ENCODE measurements at regions not wholly inside any gene's neighbourhood (a gene's known extent, or its start where the extent isn't known, plus 50 kb on each side); places are given as distances from the start of the nearest gene placed in this dataset.

- no peak for TF ChIP-seq ZNF101 (CRISPR knock-in tag; IDR thresholded peaks at IDR 0.05; ENCODE audit: borderline replicate concordance, low read depth)
- TF ChIP-seq ZNF362 (CRISPR knock-in tag; IDR thresholded peaks at IDR 0.05; ENCODE audit: borderline replicate concordance) = peak; percentile 74
- TF ChIP-seq, protein P1, sequence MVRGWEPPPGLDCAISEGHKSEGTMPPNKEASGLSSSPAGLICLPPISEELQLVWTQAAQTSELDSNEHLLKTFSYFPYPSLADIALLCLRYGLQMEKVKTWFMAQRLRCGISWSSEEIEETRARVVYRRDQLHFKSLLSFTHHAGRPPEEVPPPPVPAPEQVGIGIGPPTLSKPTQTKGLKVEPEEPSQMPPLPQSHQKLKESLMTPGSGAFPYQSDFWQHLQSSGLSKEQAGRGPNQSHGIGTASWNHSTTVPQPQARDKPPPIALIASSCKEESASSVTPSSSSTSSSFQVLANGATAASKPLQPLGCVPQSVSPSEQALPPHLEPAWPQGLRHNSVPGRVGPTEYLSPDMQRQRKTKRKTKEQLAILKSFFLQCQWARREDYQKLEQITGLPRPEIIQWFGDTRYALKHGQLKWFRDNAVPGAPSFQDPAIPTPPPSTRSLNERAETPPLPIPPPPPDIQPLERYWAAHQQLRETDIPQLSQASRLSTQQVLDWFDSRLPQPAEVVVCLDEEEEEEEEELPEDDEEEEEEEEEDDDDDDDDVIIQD (CRISPR knock-in tag; IDR thresholded peaks at IDR 0.05; ENCODE audit: low read depth) = peak; percentile 94; the same call in 1 of the 2 replicates
- TF ChIP-seq ZBTB44 (CRISPR knock-in tag; IDR thresholded peaks at IDR 0.05) = no peak
- TF ChIP-seq HOXA3 (CRISPR knock-in tag; IDR thresholded peaks at IDR 0.05) = no peak
- TF ChIP-seq ZNF225 (CRISPR knock-in tag; IDR thresholded peaks at IDR 0.05) = no peak
- 0 out of 2 replicates have a peak, but pooled peaks have one; percentile 15 for TF ChIP-seq ATF2 (CRISPR knock-in tag; IDR thresholded peaks at IDR 0.05)
- no peak for TF ChIP-seq MAFG (CRISPR knock-in tag; IDR thresholded peaks at IDR 0.05)
- TF ChIP-seq, protein P2, sequence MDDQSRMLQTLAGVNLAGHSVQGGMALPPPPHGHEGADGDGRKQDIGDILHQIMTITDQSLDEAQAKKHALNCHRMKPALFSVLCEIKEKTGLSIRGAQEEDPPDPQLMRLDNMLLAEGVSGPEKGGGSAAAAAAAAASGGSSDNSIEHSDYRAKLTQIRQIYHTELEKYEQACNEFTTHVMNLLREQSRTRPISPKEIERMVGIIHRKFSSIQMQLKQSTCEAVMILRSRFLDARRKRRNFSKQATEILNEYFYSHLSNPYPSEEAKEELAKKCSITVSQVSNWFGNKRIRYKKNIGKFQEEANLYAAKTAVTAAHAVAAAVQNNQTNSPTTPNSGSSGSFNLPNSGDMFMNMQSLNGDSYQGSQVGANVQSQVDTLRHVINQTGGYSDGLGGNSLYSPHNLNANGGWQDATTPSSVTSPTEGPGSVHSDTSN (CRISPR knock-in tag; IDR thresholded peaks at IDR 0.05; ENCODE audit: borderline replicate concordance) = no peak
- TF ChIP-seq JARID2 (CRISPR knock-in tag; IDR thresholded peaks at IDR 0.05; ENCODE audit: insufficient replicate concordance) = no peak
- TF ChIP-seq SNAPC4 (CRISPR knock-in tag; IDR thresholded peaks at IDR 0.05) = no peak
- no peak for TF ChIP-seq ZFP82 (CRISPR knock-in tag; IDR thresholded peaks at IDR 0.05; ENCODE audit: borderline replicate concordance)
- no peak for TF ChIP-seq MTA3 (CRISPR knock-in tag; IDR thresholded peaks at IDR 0.05)
- TF ChIP-seq BCL6 (CRISPR knock-in tag; IDR thresholded peaks at IDR 0.05) = peak; percentile 74
- TF ChIP-seq TRAFD1 (CRISPR knock-in tag; IDR thresholded peaks at IDR 0.05; ENCODE audit: borderline replicate concordance) = no peak
These were observed 226.3 kb downstream of the DEPDC1B start (continued) for GRCh38 chr5:60473654-60474053.
